Stimulated activated CD8-positive, alpha-beta memory T cell treated with anti-CD3 and anti-CD28 coated beads, Interleukin-7, amount 100 ng/mL, for 4 hours (primary cell): ENCODE measurements at regions not wholly inside any gene's neighbourhood (a gene's known extent, or its start where the extent isn't known, plus 50 kb on each side); places are given as distances from the start of the nearest gene placed in this dataset.

Experiments used
- DNase-seq, 2 donors: peaks; one replicate each; pipeline ENCODE4 v3.0.0-alpha.2; 2020; ENCODE audit warnings: low read depth in 2 of 2

DNA sequence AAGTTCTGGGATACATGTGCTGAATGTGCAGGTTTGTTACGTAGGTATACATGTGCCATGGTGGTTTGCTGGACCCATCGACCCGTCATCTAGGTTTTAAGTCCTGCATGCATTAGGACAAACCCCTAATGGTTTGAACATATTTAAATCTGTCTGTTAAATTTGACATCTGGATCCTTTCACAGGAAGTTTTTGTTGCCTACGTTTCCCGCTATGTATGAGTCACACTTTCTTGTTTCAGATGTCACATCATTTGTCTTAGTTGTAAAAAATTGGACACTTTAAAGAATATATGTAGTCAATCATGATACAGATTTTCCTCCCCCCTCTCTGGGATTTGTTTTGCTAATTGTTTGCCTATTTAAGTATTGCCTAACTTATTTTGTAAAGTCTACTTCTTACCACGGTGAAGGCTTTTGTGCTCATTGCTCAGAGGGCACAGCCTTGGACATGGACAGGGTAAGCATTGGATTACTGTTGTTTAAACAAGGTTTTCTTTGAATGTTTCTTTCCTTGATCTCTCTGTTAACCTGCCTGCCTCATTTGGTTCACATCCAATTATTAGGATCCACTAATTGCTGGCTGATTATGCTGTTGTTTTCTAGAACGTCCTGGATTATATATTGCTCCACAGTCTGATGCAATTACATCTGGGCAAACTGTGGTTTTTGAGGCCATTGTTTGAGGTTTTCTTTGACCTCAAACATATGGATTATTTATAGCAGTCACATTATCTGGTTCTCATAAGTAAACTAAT, 1441.4 kb downstream of the AACS start:
- no peak for DNase-seq

DNA sequence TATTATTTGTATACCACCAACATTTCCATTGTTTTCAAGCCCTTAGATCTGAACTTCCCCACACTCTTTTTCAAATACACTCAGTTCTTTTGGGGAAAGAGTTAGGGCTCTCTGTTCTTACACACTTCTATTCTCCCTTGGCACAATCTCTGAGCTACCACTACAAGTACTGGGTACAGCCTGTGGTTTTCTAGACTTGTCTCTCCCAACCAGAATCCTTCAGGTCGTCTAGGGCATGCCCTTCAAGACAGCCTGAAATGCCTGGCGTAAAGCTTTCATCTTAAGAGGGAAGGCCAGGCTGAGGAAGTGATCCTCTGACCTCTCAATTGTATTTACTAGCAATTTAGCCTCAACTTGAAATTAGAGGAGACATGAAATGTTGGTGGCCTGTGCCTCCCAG, 1442.0 kb downstream of the AACS start:
- no peak for DNase-seq

DNA sequence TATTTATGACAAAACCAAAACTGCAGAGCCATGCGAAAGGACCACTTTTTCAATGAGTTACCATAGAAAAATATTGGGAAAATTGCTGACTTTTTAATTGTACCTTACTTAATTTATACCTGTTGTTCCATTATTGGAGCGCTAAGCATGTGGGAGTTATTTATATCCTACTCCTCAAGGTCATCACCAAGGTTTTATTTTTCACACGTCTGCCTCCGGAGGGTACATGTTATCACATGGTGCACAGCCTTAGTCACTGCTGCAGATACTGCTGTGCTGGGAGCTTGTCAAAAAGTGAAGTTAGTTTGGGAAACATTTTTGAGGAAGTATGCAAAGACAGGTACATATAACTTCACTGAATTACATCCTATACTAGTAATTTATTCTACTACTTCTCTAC, 1444.3 kb downstream of the AACS start:
- no peak for DNase-seq

DNA sequence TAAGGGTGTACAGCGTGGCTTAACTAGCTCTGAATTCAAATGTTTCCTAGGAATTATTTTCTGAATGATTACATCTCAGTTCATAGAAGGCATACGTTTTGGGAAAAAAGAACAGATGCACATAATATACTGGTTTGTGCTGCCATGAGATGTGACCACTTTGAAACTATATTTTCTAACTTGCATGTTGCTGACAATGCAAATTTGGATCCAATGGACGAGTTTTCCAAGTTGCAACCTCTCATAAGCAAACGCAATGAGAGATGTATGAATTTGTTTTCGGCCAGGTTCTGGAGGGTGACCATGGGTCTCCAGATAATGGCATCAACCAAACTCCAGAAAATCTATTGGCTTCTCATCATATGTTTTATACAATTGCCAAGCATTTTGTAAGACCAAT, 1445.4 kb downstream of the AACS start:
- no peak for DNase-seq

DNA sequence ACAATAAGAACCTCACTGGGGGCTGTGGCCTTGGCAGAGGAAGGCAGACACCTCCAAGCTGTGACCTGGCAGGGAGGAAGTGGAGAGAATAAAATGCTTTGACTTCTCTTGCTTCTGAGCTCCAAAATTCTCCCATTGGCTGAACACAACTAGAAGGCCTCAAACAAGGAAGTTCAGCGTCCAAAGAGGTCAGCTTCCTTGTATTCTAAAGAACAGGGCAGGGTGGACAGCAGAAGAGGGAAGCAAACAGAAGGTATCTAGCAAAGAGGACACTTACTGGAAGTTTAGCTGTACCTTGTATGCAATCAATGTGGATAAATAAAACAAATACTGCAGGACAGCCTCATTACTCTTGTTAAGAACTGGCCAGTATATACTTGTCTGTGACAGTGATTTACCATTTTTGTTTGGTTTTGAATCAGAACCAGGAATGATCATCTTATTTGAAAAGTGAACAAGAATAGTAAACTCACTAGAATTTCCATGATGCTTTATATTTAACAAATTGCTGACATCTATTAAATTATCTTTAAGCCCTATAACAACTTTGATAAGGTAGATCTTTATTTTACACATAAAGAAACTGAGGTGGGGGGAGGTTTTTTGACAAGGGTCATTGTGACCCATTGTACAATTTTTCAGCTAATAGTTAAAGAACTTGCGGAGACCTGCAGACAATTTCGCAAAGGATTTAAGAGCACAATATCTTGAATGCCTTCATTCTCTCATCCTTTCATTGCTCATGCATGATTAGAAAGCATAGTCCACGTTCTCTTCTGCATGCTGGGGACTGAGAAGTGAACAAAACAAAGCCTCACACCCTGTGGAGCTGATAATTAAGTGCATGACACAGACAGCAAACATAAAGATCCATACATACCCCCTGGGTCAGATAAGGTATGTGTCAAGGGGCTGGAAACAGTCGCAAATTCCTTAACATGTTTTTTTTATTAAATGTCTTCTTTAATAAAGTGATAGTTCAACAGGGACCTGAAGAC, 1448.0 kb downstream of the AACS start:
- no peak for DNase-seq

DNA sequence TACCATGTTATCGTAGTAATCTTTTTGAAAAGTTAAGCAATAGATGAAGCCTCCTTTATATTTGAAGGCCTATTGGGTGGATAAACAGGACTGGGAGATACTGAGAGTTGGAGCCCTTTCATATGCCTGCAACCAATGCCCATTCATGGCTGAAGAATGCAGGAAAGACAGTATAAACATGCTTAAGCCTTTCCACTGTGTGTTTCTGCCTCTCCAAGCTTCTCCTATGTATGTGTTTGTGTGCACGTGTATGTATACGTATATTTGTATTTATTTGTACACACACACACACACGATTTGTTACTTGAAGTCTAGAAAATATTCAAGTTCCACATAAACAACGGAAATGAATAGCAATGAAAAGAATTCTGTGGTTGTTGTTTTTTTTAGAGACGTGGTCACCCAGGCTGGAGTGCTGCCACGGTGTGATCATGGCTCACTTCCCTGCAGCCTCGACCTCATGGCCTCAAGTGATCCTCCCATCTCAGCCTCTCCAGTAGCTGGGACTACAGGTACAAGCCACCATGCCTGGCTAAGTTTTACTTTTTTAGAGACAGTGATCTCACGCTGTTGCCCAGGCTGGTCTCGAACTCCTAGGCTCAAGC, 1453.5 kb downstream of the AACS start:
- DNase-seq, result no peak

DNA sequence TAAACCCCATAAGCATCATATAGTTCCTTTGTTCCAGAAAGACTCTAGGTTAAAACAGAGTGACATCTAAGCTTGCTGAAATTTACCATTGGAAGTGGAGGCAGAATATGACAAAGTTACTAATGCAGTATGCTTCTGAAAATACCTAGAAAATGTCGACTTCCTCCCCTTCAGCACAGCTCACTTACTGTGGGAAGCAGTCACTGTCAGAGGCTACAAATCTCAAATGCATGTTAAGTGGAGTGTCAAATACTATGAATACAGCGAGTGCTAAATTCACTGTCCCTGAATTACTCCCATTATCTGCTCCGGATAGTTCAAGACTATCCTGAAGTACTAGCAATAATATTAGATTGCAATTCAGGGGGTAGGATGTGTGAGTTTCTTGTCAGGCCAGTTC, 1454.6 kb downstream of the AACS start:
- DNase-seq, result no peak

DNA sequence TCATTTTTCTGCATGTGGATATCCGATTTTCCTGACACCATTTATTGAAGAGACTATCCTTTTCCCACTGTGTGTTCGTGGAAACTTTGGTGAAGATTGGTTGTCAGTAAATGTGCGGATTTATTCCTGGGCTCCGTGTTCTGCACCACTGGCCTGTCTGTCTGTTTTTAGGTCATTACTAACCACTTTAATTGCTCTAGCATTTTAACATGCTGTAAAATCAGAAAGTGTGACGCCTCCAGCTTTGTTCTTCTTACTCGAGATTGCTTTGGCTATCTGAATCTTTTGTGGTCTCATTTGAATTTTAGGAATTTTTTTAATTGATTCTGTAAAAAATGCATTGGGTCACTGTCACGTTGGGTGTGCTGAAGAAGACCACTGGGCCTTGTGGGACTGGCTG, 1458.7 kb downstream of the AACS start:
- no peak for DNase-seq

DNA sequence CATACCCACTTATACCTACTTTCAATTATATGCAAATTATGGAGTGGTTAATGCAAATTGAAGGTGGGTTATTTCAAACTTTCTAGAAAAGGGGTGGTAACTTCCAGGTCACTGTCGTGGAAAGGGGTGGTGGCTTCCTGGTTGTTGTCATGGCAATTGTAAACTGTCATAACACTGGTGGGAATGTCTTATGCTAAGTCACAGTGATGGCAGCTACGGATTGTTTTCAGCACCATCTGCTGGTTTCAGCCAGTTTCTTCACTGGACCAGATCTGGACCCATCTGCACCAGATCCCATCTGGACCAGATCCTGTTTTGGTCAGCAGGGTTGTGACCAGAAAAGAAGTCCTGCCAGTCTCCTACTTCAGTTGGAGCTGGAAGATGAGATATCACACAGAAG, 1469.3 kb downstream of the AACS start:
- DNase-seq, result no peak

DNA sequence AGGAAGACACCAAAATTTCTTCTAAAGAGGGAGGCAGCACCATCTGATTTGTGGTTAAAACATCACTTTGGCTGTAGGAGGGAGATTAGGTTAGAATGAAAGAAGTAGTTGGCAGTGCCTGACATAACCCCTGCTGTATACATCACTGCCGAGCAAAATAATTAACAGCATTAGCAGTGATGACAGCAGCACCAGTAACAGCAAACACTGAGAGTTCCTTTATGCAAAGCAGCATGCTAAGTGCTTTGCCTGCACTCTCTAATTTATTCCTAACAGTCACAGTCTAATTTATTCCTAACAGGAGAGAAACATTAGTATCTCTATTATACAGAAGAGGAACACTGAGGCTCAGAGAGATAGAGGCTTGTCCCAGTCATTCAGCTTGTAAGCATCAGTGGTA, 1469.7 kb downstream of the AACS start:
- DNase-seq, result no peak

DNA sequence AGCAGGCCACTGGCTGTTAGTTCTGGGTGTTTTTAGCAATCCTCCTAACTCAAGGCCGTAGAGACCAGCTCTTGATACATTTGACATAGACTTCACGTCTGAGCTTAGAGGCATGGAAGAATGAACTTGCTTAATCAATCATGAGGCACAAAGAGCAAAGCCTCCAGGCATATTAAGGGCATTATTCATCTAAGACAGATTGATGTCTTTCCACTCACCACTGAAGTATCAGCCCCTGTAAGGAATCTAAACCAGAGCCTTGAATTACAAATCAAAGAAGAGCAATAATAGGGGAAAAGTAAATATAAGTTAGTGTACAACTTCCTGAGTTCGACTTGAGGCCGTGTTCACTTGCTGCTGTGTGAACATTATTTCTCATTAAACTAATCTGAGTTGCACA, 1470.7 kb downstream of the AACS start:
- no peak for DNase-seq

DNA sequence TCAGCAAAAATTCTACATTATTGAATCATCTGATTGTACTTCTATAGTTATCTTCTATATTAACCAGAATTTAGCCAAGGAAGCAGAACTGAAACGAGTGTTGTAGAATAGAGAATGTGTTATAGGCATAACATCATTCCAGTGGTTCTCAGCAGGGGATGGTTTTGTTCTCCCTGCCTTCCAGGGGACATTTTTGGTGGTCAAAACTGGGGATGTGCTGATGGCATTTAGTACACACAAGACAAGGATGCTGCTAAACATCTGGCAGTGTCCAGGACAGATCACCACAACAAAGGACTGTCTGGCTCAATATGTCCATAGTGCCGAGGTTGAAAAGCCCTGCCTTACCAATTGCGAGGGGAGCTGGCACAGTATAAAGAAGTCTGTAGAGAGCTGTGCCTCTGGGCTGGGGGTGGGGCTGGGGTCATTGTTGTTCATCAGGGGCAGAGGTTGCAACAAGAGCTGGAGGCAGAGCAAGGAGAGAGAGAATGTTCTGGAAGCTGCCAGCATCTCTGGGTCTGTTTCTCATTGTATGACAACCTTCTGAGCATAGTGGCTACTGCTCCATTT, 1472.8 kb downstream of the AACS start:
- DNase-seq, result no peak

DNA sequence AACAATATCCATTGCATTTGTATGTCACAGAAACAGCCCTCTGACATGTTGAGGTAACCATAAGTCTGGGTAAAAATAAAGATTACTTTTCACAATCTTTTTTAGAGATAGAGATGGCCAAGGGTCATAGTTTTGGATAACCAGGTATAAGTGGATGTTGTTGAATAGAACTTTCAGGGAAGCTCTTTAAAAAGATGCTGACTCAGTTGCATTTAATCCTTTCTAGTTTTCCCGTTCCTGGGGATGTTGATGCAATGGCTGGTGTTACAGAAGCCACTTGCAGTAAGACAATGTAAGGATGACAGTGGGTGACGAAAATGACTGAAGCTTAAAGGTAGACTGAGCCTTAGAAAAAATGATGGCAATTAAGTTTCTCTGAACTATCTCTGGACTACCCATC, 1473.7 kb downstream of the AACS start:
- DNase-seq, result no peak

DNA sequence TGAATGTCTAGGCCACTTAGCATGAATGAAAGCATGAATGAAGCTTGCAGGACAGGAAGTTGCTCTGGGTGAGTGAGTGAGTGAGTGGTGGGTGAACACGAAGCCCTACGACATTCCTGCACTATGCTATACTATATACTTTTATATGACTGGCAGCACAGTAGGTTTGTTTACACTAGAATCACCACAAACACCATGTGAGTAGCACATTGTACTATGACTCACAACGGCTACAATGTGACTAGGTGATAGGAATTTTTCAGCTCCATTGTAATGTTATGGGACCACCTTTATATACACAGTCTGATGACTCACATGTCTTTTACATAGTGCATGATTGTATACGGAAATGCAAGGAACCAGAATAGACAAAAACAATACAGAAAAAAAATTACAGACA, 1480.2 kb downstream of the AACS start:
- no peak for DNase-seq

DNA sequence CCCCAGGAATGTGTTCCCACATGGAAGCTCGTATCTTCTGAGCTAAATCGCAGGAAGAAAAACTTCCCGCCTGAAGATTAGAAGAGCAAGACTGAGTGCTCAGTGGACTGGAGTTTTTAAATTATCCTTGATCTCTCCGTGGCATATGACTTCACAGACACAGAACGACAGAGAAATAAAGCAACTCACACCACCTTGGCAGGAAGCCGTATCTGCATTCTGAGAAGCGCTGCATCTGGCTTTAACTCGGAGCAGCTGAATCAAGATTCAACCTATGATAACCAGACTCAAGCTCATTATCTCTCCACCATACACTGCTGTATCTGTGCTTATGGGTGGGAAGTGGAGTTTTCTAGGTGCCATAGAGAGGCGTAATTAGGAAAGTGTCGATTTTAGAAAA, 1482.7 kb downstream of the AACS start:
- DNase-seq, result no peak

DNA sequence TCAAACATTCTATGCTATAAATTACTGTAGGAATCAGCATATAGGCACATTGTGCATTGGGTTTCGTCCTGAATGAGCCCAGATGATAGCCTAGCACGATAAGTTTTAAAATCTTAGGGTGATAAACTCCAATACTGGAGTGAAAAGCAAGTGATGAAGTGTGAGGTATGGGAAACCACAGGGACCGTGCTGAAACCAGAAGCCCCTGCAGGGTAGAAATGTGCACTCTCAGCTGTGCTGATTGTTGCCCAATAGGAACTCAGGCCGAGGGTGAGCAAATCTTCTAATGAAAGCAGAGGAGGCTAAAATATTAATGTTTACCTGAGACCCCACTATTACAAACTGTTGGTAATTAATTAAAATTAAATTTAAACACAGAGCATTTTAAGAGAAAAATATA, 1486.6 kb downstream of the AACS start:
- no peak for DNase-seq

DNA sequence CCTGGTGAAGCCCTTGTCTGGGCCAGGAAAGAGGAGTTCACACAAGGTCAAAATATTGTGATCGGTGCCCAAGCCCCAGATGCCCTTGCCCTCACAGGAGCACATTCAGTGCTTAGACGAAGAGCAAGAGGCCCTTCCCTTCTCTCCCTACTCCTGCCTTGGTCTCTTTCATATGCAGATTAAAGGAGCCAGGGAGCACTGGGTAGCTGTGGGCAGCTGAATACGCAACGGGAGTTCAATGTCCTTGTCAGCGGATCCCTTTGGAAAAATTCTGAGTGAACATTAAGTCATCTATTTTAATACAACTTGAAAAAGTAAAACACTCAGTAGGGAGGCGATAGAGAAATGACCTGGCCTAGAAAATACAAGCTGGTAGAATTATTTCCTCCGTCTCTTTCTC, 1489.4 kb downstream of the AACS start:
- no peak for DNase-seq

DNA sequence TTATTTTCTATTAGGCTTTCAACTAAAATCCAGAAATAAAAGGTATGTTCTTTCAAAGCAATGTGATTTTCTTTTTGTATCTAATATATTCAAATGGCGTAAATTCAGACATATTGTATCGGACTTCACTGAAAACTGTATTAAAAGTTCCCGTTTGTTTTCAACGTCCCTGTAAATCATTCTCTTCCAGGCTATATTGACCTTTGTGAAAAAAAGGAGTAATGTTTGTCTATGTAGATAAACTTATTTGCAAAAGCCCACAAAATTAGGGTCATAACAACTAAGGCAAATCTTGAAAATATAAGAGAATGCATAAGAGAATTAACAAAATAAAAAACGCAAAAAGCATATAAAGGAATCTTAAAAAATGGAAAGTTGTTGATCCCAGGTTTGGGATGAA, 1492.4 kb downstream of the AACS start:
- no peak for DNase-seq

DNA sequence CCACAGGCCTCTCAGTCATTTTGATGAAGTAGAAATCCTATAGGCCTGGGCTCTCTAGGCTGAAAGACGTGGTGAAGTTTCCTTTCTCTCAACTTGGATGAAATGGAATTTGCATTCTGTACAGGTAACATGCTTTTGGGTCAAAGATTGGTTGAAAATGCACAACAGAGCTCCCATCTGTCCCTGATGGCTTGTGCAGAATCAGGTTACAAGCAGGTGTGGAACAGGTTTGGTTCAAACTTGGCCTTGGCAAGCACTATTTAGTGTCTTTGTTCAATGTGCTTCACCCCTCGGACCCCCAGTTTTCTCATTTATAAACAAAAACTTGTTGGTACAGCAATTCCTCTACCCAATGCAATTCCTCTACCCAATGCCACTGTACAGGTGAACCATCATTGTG, 1493.0 kb downstream of the AACS start:
- no peak for DNase-seq

DNA sequence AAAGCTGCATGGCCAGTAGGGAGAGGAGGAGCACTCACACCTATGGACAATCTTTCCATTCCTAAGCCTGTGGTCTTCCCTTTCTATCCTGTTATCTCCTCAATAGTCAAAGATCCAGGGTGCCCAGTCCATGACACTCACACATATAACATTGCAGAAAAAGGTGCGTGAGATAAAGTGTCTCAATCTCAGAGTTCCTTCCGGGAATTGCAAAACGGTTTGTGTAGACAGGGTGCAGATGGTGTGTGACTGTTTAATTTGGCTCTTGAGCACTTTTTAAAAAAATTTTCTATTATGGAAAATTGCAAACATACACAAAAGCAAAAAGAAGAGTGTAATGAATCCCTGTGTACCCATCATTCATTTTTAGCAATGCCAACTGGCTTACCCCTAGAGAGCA, 1493.6 kb downstream of the AACS start:
- no peak for DNase-seq

DNA sequence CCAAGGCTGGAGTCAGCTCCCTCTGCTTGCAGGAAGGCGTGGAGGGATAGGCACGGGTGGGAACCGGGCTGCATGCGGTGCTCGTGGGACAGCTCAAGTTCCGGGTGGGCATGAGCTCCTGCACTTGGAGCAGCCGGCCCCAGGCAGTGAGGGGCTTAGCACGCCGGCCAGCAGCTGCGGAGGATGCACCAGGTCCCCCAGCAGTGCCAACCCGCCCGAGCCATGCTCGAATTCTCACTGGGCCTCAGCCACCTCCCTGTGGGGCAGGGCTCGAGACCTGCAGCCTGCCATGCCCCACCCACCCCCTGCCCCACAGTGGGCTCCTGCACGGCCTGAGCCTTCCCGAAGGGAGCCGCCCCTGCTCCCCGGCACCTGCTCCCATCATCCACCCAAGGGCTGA, 1501.8 kb downstream of the AACS start:
- no peak for DNase-seq

DNA sequence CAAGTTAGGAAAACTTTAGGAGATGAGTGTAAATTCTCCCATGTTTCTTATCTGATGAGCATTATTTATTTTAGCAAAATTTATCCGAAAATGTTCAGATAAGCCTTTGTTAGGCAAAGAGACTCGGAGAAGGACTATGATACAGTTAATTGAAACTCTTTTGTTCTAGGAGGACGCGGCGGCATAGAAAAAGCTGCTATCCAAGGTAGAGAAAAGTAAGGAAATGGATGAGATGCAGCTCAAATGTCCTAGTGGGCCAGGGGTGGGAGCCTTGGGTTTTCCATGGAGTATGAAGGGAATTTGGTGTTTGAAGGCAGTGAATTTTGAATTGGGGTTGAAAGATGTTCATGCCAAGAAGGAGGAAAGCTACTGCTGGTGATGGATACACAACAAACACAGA, 1504.5 kb downstream of the AACS start:
- DNase-seq, result no peak
